PC-3 (cell line): ENCODE measurements at regions not wholly inside any gene's neighbourhood (a gene's known extent, or its start where the extent isn't known, plus 50 kb on each side); places are given as distances from the start of the nearest gene placed in this dataset.
A peak's percentile ranks its signal among the peaks of the same experiment; 100 is the strongest.

Experiments
- ATAC-seq: fragments of 200-7000 bp; cut with Tn5 transposase; 2 replicates; pipeline ENCODE4 v1.9.1; 2020; ENCODE audit warnings: mild to moderate bottlenecking, moderate library complexity
- BruUV-seq: library from RNA; stranded (reverse); fragments of 400-500 nt; replicated peaks from 2 replicates; lab custom pipeline; 2021; lab: Mats Ljungman, UMichigan
- CTCF ChIA-PET: fragments of 300-600 bp; sonication (Branson Sonifier 250); formaldehyde crosslinking; loops from one replicate; lab custom pipeline; 2022; ENCODE audit warnings: antibody characterized with exemption; lab: Charles Lee
- POLR2A ChIA-PET: fragments of 300-600 bp; sonication (Branson Sonifier 250); formaldehyde crosslinking; loops from one replicate; lab custom pipeline; 2022; ENCODE audit warnings: antibody characterized with exemption; ENCODE audit not compliant: unreplicated experiment; lab: Charles Lee
- DNase-seq: peaks from one replicate; pipeline ENCODE4 v3.0.0-alpha.2; 2015
- H2AFZ ChIP-seq: fragments of 300-600 bp; sonication (generic); 2 replicates; pipeline ENCODE4 v1.6.0; 2016; ENCODE audit warnings: antibody characterized with exemption, low read length
- H3F3A ChIP-seq: fragments of 300-600 bp; sonication (generic); one replicate; pipeline ENCODE4 v1.6.0; 2017; ENCODE audit warnings: antibody characterized with exemption, low read length, control low read depth, mild to moderate bottlenecking; ENCODE audit not compliant: unreplicated experiment
- H3K27ac ChIP-seq: fragments of 300-600 bp; sonication (generic); 2 replicates; pipeline ENCODE4 v1.5.1; 2016; ENCODE audit warnings: mild to moderate bottlenecking, low read length
- H3K27me3 ChIP-seq: fragments of 300-600 bp; sonication (generic); 2 replicates; pipeline ENCODE4 v1.6.1; 2016; ENCODE audit warnings: low read length, mixed read lengths
- H3K36me3 ChIP-seq: fragments of 300-600 bp; sonication (generic); 2 replicates; pipeline ENCODE4 v1.6.1; 2016; ENCODE audit warnings: low read depth, mixed run types, low read length, mixed read lengths
- H3K4me1 ChIP-seq: fragments of 300-600 bp; sonication (generic); 2 replicates; pipeline ENCODE4 v1.5.1; 2016; ENCODE audit warnings: low read length; ENCODE audit not compliant: insufficient read depth
- H3K4me2 ChIP-seq: fragments of 300-600 bp; sonication (generic); 2 replicates; pipeline ENCODE4 v1.6.0; 2016; ENCODE audit warnings: low read length
- H3K4me3 ChIP-seq: fragments of 300-600 bp; sonication (generic); 2 replicates; pipeline ENCODE4 v1.5.1; 2016; ENCODE audit warnings: mild to moderate bottlenecking, low read length, mixed read lengths
- H3K79me2 ChIP-seq: fragments of 300-600 bp; sonication (generic); 2 replicates; pipeline ENCODE4 v1.6.1; 2017; ENCODE audit warnings: low read length, mixed read lengths
- H3K9ac ChIP-seq: fragments of 300-600 bp; sonication (generic); 2 replicates; pipeline ENCODE4 v1.6.0; 2016; ENCODE audit warnings: mild to moderate bottlenecking, low read length
- H3K9me2 ChIP-seq: fragments of 300-600 bp; sonication (generic); replicated peaks from 2 replicates; pipeline ENCODE4 v1.6.1; 2016; ENCODE audit warnings: mixed run types, low read length, mixed read lengths
- H3K9me3 ChIP-seq: fragments of 300-600 bp; sonication (generic); 2 replicates; pipeline ENCODE4 v1.6.1; 2016; ENCODE audit warnings: low read length, mixed read lengths
- H4K20me1 ChIP-seq: fragments of 300-600 bp; sonication (generic); 2 replicates; pipeline ENCODE4 v1.6.1; 2016; ENCODE audit warnings: low read length, mixed read lengths
- EZH2 ChIP-seq: fragments of 300-600 bp; sonication (generic); IDR thresholded peaks from one replicate; pipeline ENCODE4 v1.6.1; 2017; ENCODE audit warnings: antibody characterized with exemption, mild to moderate bottlenecking, low read length; ENCODE audit not compliant: unreplicated experiment
- EZH2phosphoT487 ChIP-seq: fragments of 300-600 bp; sonication (generic); IDR thresholded peaks from 2 replicates; pipeline ENCODE4 v1.6.1; 2018; ENCODE audit warnings: mild to moderate bottlenecking, antibody characterized with exemption, low read length, borderline replicate concordance
- intact Hi-C: fragments of 100-400 bp; cut with micrococcal nuclease; formaldehyde crosslinking; loops from 2 replicates; pipeline ENCODE4 v1.9.0; 2023
- TF ChIP-seq, protein P1 (sequence below): fragments of 300-600 bp; sonication (generic); conservative IDR thresholded peaks from 2 replicates; pipeline ENCODE4 v1.5.1; 2017; ENCODE audit warnings: antibody characterized with exemption, low read depth, mild to moderate bottlenecking, low read length

DNA sequence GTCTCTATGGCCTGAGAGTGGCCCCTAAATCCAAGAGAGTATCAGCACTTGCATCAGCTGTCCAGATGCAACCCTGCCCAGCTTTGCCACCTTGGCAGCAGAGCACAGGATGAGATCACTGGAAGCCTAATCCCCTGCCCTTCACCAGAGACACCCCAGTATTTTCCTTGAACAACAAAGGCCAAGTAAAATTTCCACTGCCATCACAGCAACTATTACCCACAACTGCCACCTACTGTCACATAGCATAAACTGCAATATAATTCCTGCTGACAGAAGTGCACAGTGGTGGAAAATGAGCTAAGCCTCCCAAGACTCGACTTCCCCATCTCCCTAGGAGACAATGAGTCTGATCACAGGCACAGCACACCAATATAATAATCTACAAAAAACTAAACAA is 462.8 kb upstream of the ZWINT start:
- Histone ChIP-seq H3K4me3 (no peak overlapping the region), H3K36me3 (no peaks in the 10 kb centered on the region), H4K20me1 (no peaks in the 10 kb centered on the region), H3K9me3 (peaks cover 55% of the 10 kb centered on the region), H3F3A (no peaks in the 10 kb centered on the region), H3K79me2 (no peaks in the 10 kb centered on the region), H2AFZ (no peak overlapping the region), H3K27ac (no peak overlapping the region), H3K9ac (no peak overlapping the region), H3K9me2 (no peaks in the 10 kb centered on the region), H3K27me3 (no peaks in the 10 kb centered on the region), H3K4me2 (no peak overlapping the region), H3K4me1 (no peaks in the 10 kb centered on the region)
- ChIA-PET POLR2A (no interaction called here), CTCF (interaction anchor here (0.6 to 0.7 kb wide), 2 partner anchors 18 to 355 kb away, joined by 3 to 4 read pairs; no protein-coding TSS in a partner anchor)
- TF ChIP-seq EZH2phosphoT487: no peak
- TF ChIP-seq, protein P1, sequence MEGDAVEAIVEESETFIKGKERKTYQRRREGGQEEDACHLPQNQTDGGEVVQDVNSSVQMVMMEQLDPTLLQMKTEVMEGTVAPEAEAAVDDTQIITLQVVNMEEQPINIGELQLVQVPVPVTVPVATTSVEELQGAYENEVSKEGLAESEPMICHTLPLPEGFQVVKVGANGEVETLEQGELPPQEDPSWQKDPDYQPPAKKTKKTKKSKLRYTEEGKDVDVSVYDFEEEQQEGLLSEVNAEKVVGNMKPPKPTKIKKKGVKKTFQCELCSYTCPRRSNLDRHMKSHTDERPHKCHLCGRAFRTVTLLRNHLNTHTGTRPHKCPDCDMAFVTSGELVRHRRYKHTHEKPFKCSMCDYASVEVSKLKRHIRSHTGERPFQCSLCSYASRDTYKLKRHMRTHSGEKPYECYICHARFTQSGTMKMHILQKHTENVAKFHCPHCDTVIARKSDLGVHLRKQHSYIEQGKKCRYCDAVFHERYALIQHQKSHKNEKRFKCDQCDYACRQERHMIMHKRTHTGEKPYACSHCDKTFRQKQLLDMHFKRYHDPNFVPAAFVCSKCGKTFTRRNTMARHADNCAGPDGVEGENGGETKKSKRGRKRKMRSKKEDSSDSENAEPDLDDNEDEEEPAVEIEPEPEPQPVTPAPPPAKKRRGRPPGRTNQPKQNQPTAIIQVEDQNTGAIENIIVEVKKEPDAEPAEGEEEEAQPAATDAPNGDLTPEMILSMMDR: peak; percentile 70
- ATAC-seq (peak; percentile 29; the same call in 1 of the 2 replicates), DNase-seq (peak; percentile 28)
- intact Hi-C loops: loop anchor here (5.0 kb wide), 1 partner anchor 352 kb away; no protein-coding TSS in a partner anchor
- no TSS peak for BruUV-seq

DNA sequence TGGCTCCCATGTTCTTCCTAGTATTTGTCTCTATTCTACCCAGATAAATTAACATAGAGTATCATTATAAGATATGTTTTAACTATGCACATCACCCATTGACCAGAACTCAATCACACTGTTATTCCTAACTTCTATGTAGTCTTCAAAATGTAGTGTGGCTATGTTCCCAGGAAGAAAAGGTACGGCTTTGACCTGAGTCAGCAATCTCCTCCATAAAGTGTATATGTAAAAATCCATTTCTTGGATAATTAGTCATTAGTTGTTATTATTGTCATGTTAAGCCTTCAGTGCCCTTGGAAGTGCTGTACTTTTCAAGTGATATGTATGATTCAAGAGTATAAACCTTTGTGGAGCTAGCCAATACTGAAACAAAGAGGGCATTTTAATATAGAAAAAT is 444.0 kb upstream of the ZWINT start:
- intact Hi-C loops: no loop called here
- no peaks in the 10 kb centered on the region for H3K4me1 ChIP-seq
- ATAC-seq: no peak
- H3K36me3 ChIP-seq: no peaks in the 10 kb centered on the region
- no peaks in the 10 kb centered on the region for H3K79me2 ChIP-seq
- no peaks in the 10 kb centered on the region for H3F3A ChIP-seq
- H3K9me2 ChIP-seq: no peaks in the 10 kb centered on the region
- no peaks in the 10 kb centered on the region for H4K20me1 ChIP-seq
- H3K27ac ChIP-seq: no peak overlapping the region
- peaks cover 19% of the 10 kb centered on the region for H3K9me3 ChIP-seq
- H3K4me3 ChIP-seq: no peak overlapping the region
- H3K9ac ChIP-seq: no peak overlapping the region
- H3K27me3 ChIP-seq: no peaks in the 10 kb centered on the region
- H2AFZ ChIP-seq: no peak overlapping the region
- POLR2A ChIA-PET: no interaction called here
- DNase-seq: no peak
- CTCF ChIA-PET: interaction anchor here (0.6 to 0.7 kb wide), 2 partner anchors 19 to 593 kb away, joined by 4 read pairs; no protein-coding TSS in a partner anchor
- TF ChIP-seq EZH2 (no peak), EZH2phosphoT487 (no peak)
- TF ChIP-seq, protein P1: no peak
- no TSS peak for BruUV-seq
- no peak overlapping the region for H3K4me2 ChIP-seq

DNA sequence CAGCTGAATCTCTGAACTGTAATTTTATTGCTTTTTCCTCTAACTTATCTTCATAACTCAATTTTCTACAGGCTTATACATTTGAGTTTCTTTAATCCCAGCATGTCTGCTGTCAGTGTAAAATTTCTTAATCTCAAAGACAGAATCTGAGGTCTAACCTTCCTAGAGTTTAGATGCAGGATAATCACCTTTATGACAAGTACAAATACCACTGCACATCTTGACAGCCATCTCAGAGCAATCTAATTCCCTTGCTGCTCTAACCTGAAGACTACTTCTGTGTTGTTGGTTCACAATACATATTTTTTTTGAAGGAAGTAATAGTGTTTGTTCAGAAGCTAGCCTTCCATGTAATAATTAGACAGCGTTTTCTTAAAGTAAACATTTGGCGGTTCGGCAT is 424.2 kb upstream of the ZWINT start:
- no peaks in the 10 kb centered on the region for H3K9me2 ChIP-seq
- H3K36me3 ChIP-seq: no peaks in the 10 kb centered on the region
- no peak for DNase-seq
- no peak for ATAC-seq
- POLR2A ChIA-PET: no interaction called here
- 0 out of 2 replicates have a peak, but pooled peaks cover 7% of the 10 kb centered on the region for H3K9me3 ChIP-seq
- no TSS peak for BruUV-seq
- H2AFZ ChIP-seq: no peak overlapping the region
- TF ChIP-seq, protein P1: no peak
- TF ChIP-seq EZH2 (no peak), EZH2phosphoT487 (no peak)
- H3K27me3 ChIP-seq: no peaks in the 10 kb centered on the region
- no peaks in the 10 kb centered on the region for H3K79me2 ChIP-seq
- intact Hi-C loops: no loop called here
- H3K4me3 ChIP-seq: no peak overlapping the region
- H3K9ac ChIP-seq: no peak overlapping the region
- CTCF ChIA-PET: no interaction called here
- H4K20me1 ChIP-seq: no peaks in the 10 kb centered on the region
- no peak overlapping the region for H3K27ac ChIP-seq
- no peak overlapping the region for H3K4me2 ChIP-seq
- H3K4me1 ChIP-seq: no peaks in the 10 kb centered on the region
- no peaks in the 10 kb centered on the region for H3F3A ChIP-seq
